HG02884 (cell line): ENCODE measurements at regions not wholly inside any gene's neighbourhood (a gene's known extent, or its start where the extent isn't known, plus 50 kb on each side); places are given as distances from the start of the nearest gene placed in this dataset.

ENCODE experiments used
- ATAC-seq: cut with Tn5 transposase; IDR thresholded peaks from one replicate; pipeline ENCODE4 v1.9.1; 2021; ENCODE audit warnings: mild to moderate bottlenecking, moderate library complexity; ENCODE audit not compliant: unreplicated experiment

GRCh38 chr18:10009321-10010144 lies 95.7 kb downstream of the VAPA start:
- ATAC-seq: no peak

GRCh38 chr18:10010611-10011015 lies 96.8 kb downstream of the VAPA start:
- ATAC-seq: no peak

- no peak for ATAC-seq
Measured at GRCh38 chr18:10011061-10011460, 97.2 kb downstream of the VAPA start.

- no peak for ATAC-seq
Measured at GRCh38 chr18:10011751-10012150, 97.9 kb downstream of the VAPA start.

- no peak for ATAC-seq
Measured at GRCh38 chr18:10012526-10012925, 98.7 kb downstream of the VAPA start.

GRCh38 chr18:10013621-10014543 lies 100.1 kb downstream of the VAPA start:
- no peak for ATAC-seq

- ATAC-seq: no peak
Measured at GRCh38 chr18:10015288-10015701, 101.5 kb downstream of the VAPA start.

- no peak for ATAC-seq
Measured at GRCh38 chr18:10015941-10016819, 102.4 kb downstream of the VAPA start.

- no peak for ATAC-seq
Measured at GRCh38 chr18:10017043-10017442, 103.2 kb downstream of the VAPA start.

GRCh38 chr18:10018289-10018688 lies 104.5 kb downstream of the VAPA start:
- no peak for ATAC-seq

- no peak for ATAC-seq
Measured at GRCh38 chr18:10020171-10020570, 106.4 kb downstream of the VAPA start.

GRCh38 chr18:10022365-10022764 lies 108.5 kb downstream of the VAPA start:
- ATAC-seq: no peak

- no peak for ATAC-seq
Measured at GRCh38 chr18:10023853-10024570, 110.2 kb downstream of the VAPA start.

- no peak for ATAC-seq
Measured at GRCh38 chr18:10025711-10026670, 112.2 kb downstream of the VAPA start.

- ATAC-seq: no peak
Measured at GRCh38 chr18:10027031-10027430, 113.2 kb downstream of the VAPA start.

- ATAC-seq: no peak
Measured at GRCh38 chr18:10027461-10027860, 113.6 kb downstream of the VAPA start.

GRCh38 chr18:10029711-10030110 lies 115.9 kb downstream of the VAPA start:
- ATAC-seq: no peak

GRCh38 chr18:10030816-10031541 lies 117.2 kb downstream of the VAPA start:
- ATAC-seq: no peak
